Stimulated activated memory B cell treated with anti-CD40 and anti-IgM and Interleukin-4, amounts not matched to agents 10 μg/mL and 1 μg/mL and 100 μg/mL, for 72 hours (primary cell): ENCODE measurements at regions not wholly inside any gene's neighbourhood (a gene's known extent, or its start where the extent isn't known, plus 50 kb on each side); places are given as distances from the start of the nearest gene placed in this dataset.

ENCODE experiments used
- ATAC-seq: fragments of 150-1000 bp; cut with Tn5 transposase; 2 replicates; pipeline ENCODE4 v1.10.0; 2021
- H3K27ac Mint-ChIP-seq: one replicate; pipeline ENCODE4 v1.8.0; 2022; ENCODE audit warnings: mild to moderate bottlenecking, mixed read lengths
- H3K27me3 Mint-ChIP-seq: one replicate; pipeline ENCODE4 v1.8.0; 2022; ENCODE audit warnings: mixed read lengths
- H3K36me3 Mint-ChIP-seq: one replicate; pipeline ENCODE4 v1.8.0; 2022; ENCODE audit warnings: mixed read lengths
- H3K4me1 Mint-ChIP-seq: one replicate; pipeline ENCODE4 v1.8.0; 2022; ENCODE audit warnings: mixed read lengths
- H3K4me3 Mint-ChIP-seq: one replicate; pipeline ENCODE4 v1.8.0; 2022; ENCODE audit warnings: mild to moderate bottlenecking, moderate library complexity, mixed read lengths
- H3K9me3 Mint-ChIP-seq: one replicate; pipeline ENCODE4 v1.8.0; 2022; ENCODE audit warnings: mixed read lengths

GRCh38 chr6:169084067-169084466 is 169.6 kb downstream of the THBS2 start:
- Mint-ChIP-seq H3K4me3 (no peak overlapping the region), H3K27me3 (no peaks in the 10 kb centered on the region), H3K4me1 (no peaks in the 10 kb centered on the region), H3K9me3 (peaks cover 3% of the 10 kb centered on the region), H3K36me3 (no peaks in the 10 kb centered on the region), H3K27ac (no peak overlapping the region)
- no peak for ATAC-seq

DNA sequence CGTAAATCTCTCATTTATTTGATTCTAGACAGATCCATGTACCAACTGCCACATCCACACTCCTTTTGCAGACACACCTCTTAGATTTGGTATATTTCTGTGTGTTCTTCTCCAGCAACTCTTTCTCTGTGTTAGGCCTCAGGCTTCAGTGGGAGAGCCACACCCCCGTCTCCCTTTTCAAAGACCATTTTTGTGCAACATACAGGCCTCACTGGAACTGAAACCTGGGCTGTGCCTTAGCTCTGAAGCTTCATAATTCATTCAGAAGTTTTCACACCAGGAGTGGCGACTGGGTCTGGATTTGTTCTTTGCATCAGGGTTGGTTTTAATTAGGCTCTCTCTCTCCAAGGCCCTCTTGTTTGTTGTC is 170.2 kb downstream of the THBS2 start:
- H3K36me3 Mint-ChIP-seq = no peaks in the 10 kb centered on the region
- no peaks in the 10 kb centered on the region for H3K9me3 Mint-ChIP-seq
- H3K27me3 Mint-ChIP-seq = no peaks in the 10 kb centered on the region
- H3K27ac Mint-ChIP-seq = no peak overlapping the region
- no peaks in the 10 kb centered on the region for H3K4me1 Mint-ChIP-seq
- no peak for ATAC-seq
- H3K4me3 Mint-ChIP-seq = no peak overlapping the region

GRCh38 chr6:169082817-169083507 is 170.7 kb downstream of the THBS2 start:
- H3K36me3 Mint-ChIP-seq = no peaks in the 10 kb centered on the region
- H3K4me1 Mint-ChIP-seq = no peaks in the 10 kb centered on the region
- H3K27me3 Mint-ChIP-seq = no peaks in the 10 kb centered on the region
- peak; percentile 32 for ATAC-seq
- no peak overlapping the region for H3K27ac Mint-ChIP-seq
- no peaks in the 10 kb centered on the region for H3K9me3 Mint-ChIP-seq
- no peak overlapping the region for H3K4me3 Mint-ChIP-seq

DNA sequence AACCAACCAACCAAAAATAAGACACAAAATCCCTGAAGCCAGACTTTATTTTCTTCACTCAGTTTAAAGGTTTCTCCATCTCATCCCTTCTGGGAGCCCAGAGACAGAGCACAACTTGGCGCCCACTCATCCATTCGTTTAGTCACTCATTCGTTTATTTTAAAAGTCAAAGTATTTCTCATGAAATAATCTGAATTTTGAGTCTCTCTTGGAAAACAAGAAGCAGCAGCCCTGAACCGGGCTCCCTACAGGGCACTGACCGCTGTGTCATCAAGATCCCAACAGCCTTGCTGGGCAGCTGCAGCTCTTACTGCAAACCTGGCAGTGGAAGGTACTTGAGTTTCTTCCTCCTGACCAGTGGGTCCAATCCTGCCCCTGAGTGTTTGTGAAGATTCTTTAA is 171.6 kb downstream of the THBS2 start:
- ATAC-seq = no peak
- Mint-ChIP-seq H3K36me3 (no peaks in the 10 kb centered on the region), H3K27me3 (no peaks in the 10 kb centered on the region), H3K4me3 (no peak overlapping the region), H3K9me3 (no peaks in the 10 kb centered on the region), H3K4me1 (no peaks in the 10 kb centered on the region), H3K27ac (no peak overlapping the region)

- Mint-ChIP-seq H3K4me1 (no peaks in the 10 kb centered on the region), H3K27me3 (peaks cover 7% of the 10 kb centered on the region), H3K36me3 (no peaks in the 10 kb centered on the region), H3K9me3 (no peaks in the 10 kb centered on the region), H3K4me3 (no peak overlapping the region), H3K27ac (no peak overlapping the region)
- ATAC-seq = no peak
Observed at GRCh38 chr6:169081248-169081647, 172.4 kb downstream of the THBS2 start.

- no peak for ATAC-seq
- H3K27me3 Mint-ChIP-seq = peaks cover 18% of the 10 kb centered on the region
- H3K27ac Mint-ChIP-seq = no peak overlapping the region
- no peaks in the 10 kb centered on the region for H3K36me3 Mint-ChIP-seq
- no peaks in the 10 kb centered on the region for H3K4me1 Mint-ChIP-seq
- no peaks in the 10 kb centered on the region for H3K9me3 Mint-ChIP-seq
- no peak overlapping the region for H3K4me3 Mint-ChIP-seq
Observed at GRCh38 chr6:169079650-169080049, 174.0 kb downstream of the THBS2 start.

DNA sequence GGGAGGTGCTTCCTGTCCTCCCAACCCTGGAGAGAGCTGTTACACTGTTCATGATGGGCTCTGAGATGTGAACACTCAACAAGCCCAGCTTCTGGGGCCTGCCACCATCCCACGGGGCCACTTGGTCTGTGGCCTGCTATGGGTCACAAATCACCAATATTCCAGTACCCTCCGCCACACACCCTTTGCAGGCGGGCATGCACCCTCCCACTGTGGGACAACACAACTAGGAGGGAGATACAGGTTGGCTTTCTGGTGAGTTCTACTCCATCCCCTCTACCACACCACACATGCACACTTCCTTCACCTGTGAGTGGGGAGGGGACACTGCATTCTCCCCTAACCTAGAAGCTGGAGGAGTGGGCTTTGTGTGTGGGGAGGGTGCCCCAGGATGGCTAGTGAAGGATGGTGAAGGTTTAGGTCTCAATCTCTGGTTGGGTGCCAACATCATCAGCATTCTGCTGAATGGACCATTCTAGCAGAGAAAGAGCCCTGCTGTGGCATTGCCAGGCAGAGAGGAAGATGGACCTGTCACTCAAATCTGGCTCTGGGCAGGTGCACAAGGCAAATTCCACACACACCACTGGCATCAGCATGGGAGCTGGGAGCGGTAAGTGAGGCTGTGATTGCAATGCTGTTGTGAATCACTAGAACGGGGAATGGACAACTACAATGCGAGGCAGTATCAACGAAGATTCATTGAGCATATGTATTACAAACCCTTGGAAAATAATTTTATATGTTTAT is 175.1 kb downstream of the THBS2 start:
- Mint-ChIP-seq H3K36me3 (no peaks in the 10 kb centered on the region), H3K4me3 (no peak overlapping the region), H3K9me3 (no peaks in the 10 kb centered on the region), H3K4me1 (no peaks in the 10 kb centered on the region), H3K27ac (no peak overlapping the region), H3K27me3 (peaks cover 18% of the 10 kb centered on the region)
- ATAC-seq = peak; percentile 13

DNA sequence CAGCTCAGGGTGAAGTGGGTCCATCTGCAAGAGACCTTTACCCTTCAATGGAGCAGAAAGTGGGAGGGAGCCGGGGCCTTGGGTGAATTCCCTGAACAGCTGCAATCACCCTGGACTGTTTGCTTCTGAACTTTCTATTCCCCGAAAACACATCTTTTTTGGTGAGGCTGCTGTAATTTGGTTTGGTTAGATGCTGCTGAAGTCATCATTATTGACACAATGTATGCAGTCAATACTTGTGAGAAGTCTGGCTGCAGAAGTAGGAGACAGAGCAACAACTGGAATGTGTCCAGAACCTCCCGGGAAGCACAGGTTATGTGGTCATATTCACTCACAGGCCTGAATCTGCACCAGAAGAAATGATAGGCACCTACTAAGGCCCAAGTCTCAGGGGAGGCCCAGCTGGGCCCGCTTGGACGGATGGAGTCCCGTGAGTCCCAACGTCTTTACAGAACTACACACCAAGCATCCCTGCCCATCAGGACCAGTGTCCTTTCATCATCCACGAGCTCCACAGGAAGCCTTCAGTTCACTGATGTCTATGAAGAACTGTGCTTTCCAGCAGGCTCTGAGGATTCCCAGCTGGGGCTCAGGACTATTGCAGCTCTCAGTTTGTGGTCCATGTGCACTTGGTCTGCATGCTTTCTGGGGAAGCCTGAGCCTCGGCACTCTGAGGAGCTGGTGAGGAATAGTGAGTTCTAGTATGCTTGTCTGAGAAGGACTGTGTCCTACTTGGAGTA is 177.6 kb downstream of the THBS2 start:
- Mint-ChIP-seq H3K27me3 (peaks cover 18% of the 10 kb centered on the region), H3K9me3 (no peaks in the 10 kb centered on the region), H3K36me3 (no peaks in the 10 kb centered on the region), H3K4me1 (no peaks in the 10 kb centered on the region), H3K4me3 (no peak overlapping the region), H3K27ac (no peak overlapping the region)
- ATAC-seq = no peak

DNA sequence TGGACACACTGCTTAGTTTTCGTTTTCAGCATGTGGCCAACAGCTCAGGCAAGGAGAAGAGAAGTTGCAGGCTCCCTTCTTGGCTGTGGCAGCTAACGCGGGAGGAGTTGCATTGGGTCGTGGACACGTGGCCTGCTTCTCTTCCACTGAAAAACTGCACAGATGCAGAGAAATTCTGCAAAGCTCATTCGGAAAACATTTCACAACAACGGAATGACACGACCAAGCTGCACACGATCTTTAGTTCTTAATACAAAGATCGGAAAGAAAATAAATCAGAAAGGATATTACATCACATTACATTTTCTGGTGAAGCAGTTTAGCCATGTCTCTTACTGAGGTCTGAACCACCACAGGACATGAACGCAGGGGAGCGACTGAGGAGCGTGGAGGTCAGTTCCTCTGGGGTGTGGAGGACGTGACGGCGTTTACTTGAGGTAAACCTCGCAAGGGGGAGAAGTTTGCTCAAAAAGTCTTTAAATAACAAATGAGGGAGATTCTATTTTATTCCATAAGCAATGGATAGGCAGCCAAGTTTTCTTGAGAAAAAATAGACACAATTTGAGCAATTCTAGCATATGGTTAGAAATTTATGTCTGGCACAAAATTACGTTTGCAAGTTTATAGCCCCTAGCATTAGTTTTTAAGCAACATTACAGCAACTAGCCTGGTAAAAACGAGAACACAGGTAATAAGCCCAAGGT is 178.3 kb downstream of the THBS2 start:
- no peak overlapping the region for H3K27ac Mint-ChIP-seq
- H3K4me3 Mint-ChIP-seq = no peak overlapping the region
- no peaks in the 10 kb centered on the region for H3K36me3 Mint-ChIP-seq
- peaks cover 18% of the 10 kb centered on the region for H3K27me3 Mint-ChIP-seq
- ATAC-seq = no peak
- H3K9me3 Mint-ChIP-seq = no peaks in the 10 kb centered on the region
- no peaks in the 10 kb centered on the region for H3K4me1 Mint-ChIP-seq

DNA sequence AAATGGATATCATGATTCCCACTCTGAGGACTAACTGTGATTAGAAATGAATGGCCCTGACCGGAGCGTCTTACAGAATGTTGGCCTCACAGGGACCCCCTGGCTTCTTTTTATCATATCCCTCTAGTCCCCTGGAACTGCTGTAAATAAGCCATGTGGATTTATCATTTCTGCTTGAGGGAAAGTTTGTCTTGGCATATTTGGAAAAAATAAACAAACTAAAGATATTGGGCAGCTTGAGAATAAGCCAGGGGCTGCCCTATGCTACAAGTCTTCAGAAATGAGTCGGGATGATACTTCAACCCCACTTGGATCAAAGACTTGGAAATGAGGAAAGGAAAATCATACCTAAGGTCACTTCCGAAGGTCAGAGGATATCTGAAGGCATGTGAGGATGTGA is 179.1 kb downstream of the THBS2 start:
- no peak overlapping the region for H3K4me3 Mint-ChIP-seq
- ATAC-seq = no peak
- H3K9me3 Mint-ChIP-seq = no peaks in the 10 kb centered on the region
- no peak overlapping the region for H3K27ac Mint-ChIP-seq
- no peaks in the 10 kb centered on the region for H3K36me3 Mint-ChIP-seq
- H3K4me1 Mint-ChIP-seq = no peaks in the 10 kb centered on the region
- H3K27me3 Mint-ChIP-seq = peaks cover 18% of the 10 kb centered on the region

GRCh38 chr6:169073311-169073710 is 180.3 kb downstream of the THBS2 start:
- Mint-ChIP-seq H3K4me1 (no peaks in the 10 kb centered on the region), H3K27me3 (peaks cover 18% of the 10 kb centered on the region), H3K36me3 (no peaks in the 10 kb centered on the region), H3K9me3 (no peaks in the 10 kb centered on the region), H3K27ac (no peak overlapping the region), H3K4me3 (no peak overlapping the region)
- ATAC-seq = no peak

- Mint-ChIP-seq H3K4me1 (no peaks in the 10 kb centered on the region), H3K27me3 (peaks cover 18% of the 10 kb centered on the region), H3K27ac (no peak overlapping the region), H3K9me3 (peaks cover under 1% of the 10 kb centered on the region), H3K4me3 (no peak overlapping the region), H3K36me3 (no peaks in the 10 kb centered on the region)
- ATAC-seq = no peak
Observed at GRCh38 chr6:169072127-169073042, 181.3 kb downstream of the THBS2 start.

DNA sequence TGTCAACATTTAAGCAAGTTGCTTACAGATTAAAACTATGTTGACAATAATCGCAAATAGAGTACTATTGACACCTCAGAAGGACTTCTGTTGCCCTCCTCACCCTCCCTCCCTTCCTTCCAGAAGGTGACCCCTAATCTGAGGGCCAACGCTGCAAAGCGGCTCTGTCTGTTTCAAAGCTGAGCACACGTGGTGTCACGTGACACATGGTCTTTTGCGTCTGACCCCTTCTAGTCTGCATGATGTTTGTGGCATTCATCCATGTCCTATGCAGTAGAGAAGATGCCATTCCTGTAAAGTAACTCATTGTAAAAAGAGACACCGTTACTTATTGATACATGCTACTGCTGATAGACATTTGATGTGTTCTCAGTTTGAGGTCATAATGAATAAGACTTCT is 182.3 kb downstream of the THBS2 start:
- Mint-ChIP-seq H3K36me3 (no peaks in the 10 kb centered on the region), H3K9me3 (peaks cover 2% of the 10 kb centered on the region), H3K27me3 (peaks cover 11% of the 10 kb centered on the region), H3K4me3 (no peak overlapping the region), H3K27ac (no peak overlapping the region), H3K4me1 (no peaks in the 10 kb centered on the region)
- ATAC-seq = no peak

- Mint-ChIP-seq H3K27ac (no peak overlapping the region), H3K4me1 (no peaks in the 10 kb centered on the region), H3K27me3 (peaks cover 12% of the 10 kb centered on the region), H3K36me3 (no peaks in the 10 kb centered on the region), H3K4me3 (no peak overlapping the region), H3K9me3 (peaks cover 2% of the 10 kb centered on the region)
- no peak for ATAC-seq
Observed at GRCh38 chr6:169070506-169071176, 183.0 kb downstream of the THBS2 start.
